Activated naive CD4-positive, alpha-beta T cell treated with anti-CD3 and anti-CD28 coated beads, Interleukin-2, amount 10 ng/mL, durations not matched to agents 7 days and 5 days (primary cell): ENCODE measurements at regions not wholly inside any gene's neighbourhood (a gene's known extent, or its start where the extent isn't known, plus 50 kb on each side); places are given as distances from the start of the nearest gene placed in this dataset.

Experiments
- CTCF ChIA-PET: fragments of 350-600 bp; sonication (Branson Sonifier 250); formaldehyde crosslinking; loops from one replicate; lab custom pipeline; 2021; ENCODE audit warnings: antibody characterized with exemption; lab: Charles Lee
- DNase-seq: peaks from one replicate; pipeline ENCODE4 v3.0.0-alpha.2; 2020
- H3K27ac Mint-ChIP-seq: one replicate; pipeline ENCODE4 v1.8.0; 2021; ENCODE audit warnings: mild to moderate bottlenecking, moderate library complexity, mixed read lengths
- H3K27me3 Mint-ChIP-seq: one replicate; pipeline ENCODE4 v1.8.0; 2021; ENCODE audit warnings: mild to moderate bottlenecking, mixed read lengths
- H3K36me3 Mint-ChIP-seq: one replicate; pipeline ENCODE4 v1.8.0; 2021; ENCODE audit warnings: mixed read lengths
- H3K4me1 Mint-ChIP-seq: one replicate; pipeline ENCODE4 v1.8.0; 2021; ENCODE audit warnings: mixed read lengths
- H3K4me3 Mint-ChIP-seq: one replicate; pipeline ENCODE4 v1.8.0; 2021; ENCODE audit warnings: mild to moderate bottlenecking, moderate library complexity, mixed read lengths
- H3K9me3 Mint-ChIP-seq: one replicate; pipeline ENCODE4 v1.8.0; 2021; ENCODE audit warnings: mixed read lengths

GRCh38 chrX:16518131-16518530 lies 131.8 kb upstream of the S100G start:
- Mint-ChIP-seq H3K4me3 (no peak overlapping the region), H3K9me3 (peaks cover 5% of the 10 kb centered on the region), H3K27ac (no peak overlapping the region), H3K27me3 (no peaks in the 10 kb centered on the region), H3K36me3 (peaks cover 1% of the 10 kb centered on the region), H3K4me1 (no peaks in the 10 kb centered on the region)
- CTCF ChIA-PET, result no interaction called here
- DNase-seq, result no peak

GRCh38 chrX:16524316-16524715 lies 125.6 kb upstream of the S100G start:
- peaks cover 19% of the 10 kb centered on the region for H3K9me3 Mint-ChIP-seq
- no peaks in the 10 kb centered on the region for H3K27me3 Mint-ChIP-seq

DNA sequence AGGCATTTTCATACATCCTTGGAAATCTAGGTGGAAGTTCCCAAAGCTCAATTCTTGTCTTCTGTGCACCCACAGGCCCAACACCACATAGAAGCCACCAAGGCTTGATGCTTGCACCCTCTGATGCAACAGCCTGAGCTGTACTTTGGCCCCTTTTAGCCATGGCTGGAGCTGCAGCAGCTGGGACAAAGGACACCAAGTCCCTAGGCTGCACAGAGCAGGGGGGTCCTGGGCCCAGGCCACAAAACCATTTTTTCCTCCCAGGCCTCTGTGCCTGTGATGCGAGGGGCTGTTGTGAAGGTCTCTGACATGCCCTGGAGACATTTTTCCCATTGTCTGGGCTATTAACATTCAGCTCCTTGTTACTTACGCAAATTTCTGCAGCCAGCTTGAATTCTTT lies 124.0 kb upstream of the S100G start:
- H3K36me3 Mint-ChIP-seq, result peaks cover 22% of the 10 kb centered on the region
- peaks cover 24% of the 10 kb centered on the region for H3K4me1 Mint-ChIP-seq
- no peak overlapping the region for H3K27ac Mint-ChIP-seq
- H3K27me3 Mint-ChIP-seq, result no peaks in the 10 kb centered on the region
- no peak for DNase-seq
- CTCF ChIA-PET, result no interaction called here
- no peak overlapping the region for H3K4me3 Mint-ChIP-seq
- peaks cover 19% of the 10 kb centered on the region for H3K9me3 Mint-ChIP-seq

More at GRCh38 chrX:16524316-16524715, 125.6 kb upstream of the S100G start:
- CTCF ChIA-PET, result no interaction called here
- H3K4me3 Mint-ChIP-seq, result no peak overlapping the region
- H3K4me1 Mint-ChIP-seq, result peaks cover 18% of the 10 kb centered on the region
- no peak for DNase-seq
- peaks cover 17% of the 10 kb centered on the region for H3K36me3 Mint-ChIP-seq
- no peak overlapping the region for H3K27ac Mint-ChIP-seq

DNA sequence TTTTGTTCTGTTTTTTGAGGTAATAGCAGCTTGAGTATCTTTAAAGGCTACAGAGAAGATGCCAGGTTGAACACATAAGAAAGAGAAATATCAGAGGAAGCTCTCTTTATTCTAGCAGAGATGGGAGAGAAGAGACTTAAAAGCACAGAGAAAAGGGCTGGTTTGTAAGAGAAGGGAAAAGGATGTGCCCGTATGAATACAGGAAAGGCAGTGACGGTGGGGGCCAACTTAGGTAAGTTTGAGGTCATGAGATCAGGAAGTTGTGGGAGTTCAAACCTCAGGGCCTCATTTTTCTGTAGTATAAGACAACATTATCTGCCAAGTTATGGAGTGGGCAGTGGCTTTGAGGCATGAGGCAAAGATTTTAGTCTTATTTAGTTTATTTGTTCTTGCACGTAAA lies 121.3 kb upstream of the S100G start:
- Mint-ChIP-seq H3K36me3 (peaks cover 21% of the 10 kb centered on the region), H3K4me1 (peaks cover 24% of the 10 kb centered on the region), H3K27me3 (no peaks in the 10 kb centered on the region), H3K4me3 (peak overlapping the region; percentile 20), H3K27ac (peak overlapping the region; percentile 90), H3K9me3 (peaks cover 19% of the 10 kb centered on the region)
- CTCF ChIA-PET, result no interaction called here
- peak; percentile 57 for DNase-seq
